HEK293T (cell line): ENCODE measurements at regions not wholly inside any gene's neighbourhood (a gene's known extent, or its start where the extent isn't known, plus 50 kb on each side); places are given as distances from the start of the nearest gene placed in this dataset.

Source experiments
- CTCF ChIA-PET: fragments of 350-600 bp; formaldehyde crosslinking; extraction: SDS; loops from one replicate; lab custom pipeline; 2021; ENCODE audit warnings: antibody characterized with exemption, inconsistent platforms; lab: Yijun Ruan, JAX
- POLR2A ChIA-PET: fragments of 350-600 bp; formaldehyde crosslinking; extraction: SDS; loops from one replicate; lab custom pipeline; 2020; ENCODE audit warnings: antibody characterized with exemption, inconsistent platforms; lab: Yijun Ruan, JAX
- DNase-seq: peaks from one replicate; pipeline ENCODE4 v3.0.0; 2012; ENCODE audit warnings: mixed read lengths; ENCODE audit errors: extremely low spot score
- ARNT ChIP-seq: fragments of 450-650 bp; IDR thresholded peaks from 2 replicates; pipeline ENCODE4 v1.6.1; 2017; ENCODE audit warnings: mild to moderate bottlenecking
- BHLHE40 ChIP-seq: fragments of 450-650 bp; IDR thresholded peaks from 2 replicates; pipeline ENCODE4 v1.6.1; 2016; ENCODE audit warnings: mild to moderate bottlenecking, moderate library complexity, borderline replicate concordance
- CTBP1 ChIP-seq: fragments of 450-650 bp; IDR thresholded peaks from 2 replicates; pipeline ENCODE4 v1.6.1; 2016; ENCODE audit warnings: borderline replicate concordance
- ELF4 ChIP-seq: fragments of 450-650 bp; IDR thresholded peaks from 2 replicates; pipeline ENCODE4 v1.6.1; 2017; ENCODE audit warnings: antibody characterized with exemption
- FOXA1 ChIP-seq: fragments of 450-650 bp; IDR thresholded peaks from 2 replicates; pipeline ENCODE4 v1.6.1; 2016; ENCODE audit warnings: mild to moderate bottlenecking
- FOXK2 ChIP-seq: fragments of 450-650 bp; IDR thresholded peaks from 2 replicates; pipeline ENCODE4 v1.6.1; 2016; ENCODE audit warnings: mild to moderate bottlenecking
- FOXM1 ChIP-seq: fragments of 450-650 bp; IDR thresholded peaks from 2 replicates; pipeline ENCODE4 v1.6.1; 2017; ENCODE audit warnings: mild to moderate bottlenecking, borderline replicate concordance
- HDGF ChIP-seq: fragments of 450-650 bp; IDR thresholded peaks from 2 replicates; pipeline ENCODE4 v1.6.1; 2017; ENCODE audit warnings: antibody characterized with exemption, borderline replicate concordance
- L3MBTL2 ChIP-seq: fragments of 450-650 bp; conservative IDR thresholded peaks from 2 replicates; pipeline ENCODE4 v1.6.1; 2016; ENCODE audit warnings: mild to moderate bottlenecking
- LEF1 ChIP-seq: fragments of 450-650 bp; IDR thresholded peaks from 2 replicates; pipeline ENCODE4 v1.6.1; 2017; ENCODE audit warnings: mild to moderate bottlenecking, borderline replicate concordance
- NFRKB ChIP-seq: fragments of 450-650 bp; IDR thresholded peaks from 2 replicates; pipeline ENCODE4 v1.6.1; 2016; ENCODE audit warnings: mild to moderate bottlenecking, moderate library complexity
- SP1 ChIP-seq: fragments of 450-650 bp; IDR thresholded peaks from 2 replicates; pipeline ENCODE4 v1.6.1; 2017
- SUZ12 ChIP-seq: fragments of 450-650 bp; IDR thresholded peaks from 2 replicates; pipeline ENCODE4 v1.6.1; 2016; ENCODE audit warnings: mild to moderate bottlenecking
- TARDBP ChIP-seq: fragments of 450-650 bp; IDR thresholded peaks from 2 replicates; pipeline ENCODE4 v1.6.1; 2016
- ZNF384 ChIP-seq: fragments of 450-650 bp; IDR thresholded peaks from 2 replicates; pipeline ENCODE4 v1.6.1; 2016
- TF ChIP-seq, protein P1 (sequence below): fragments of 450-650 bp; IDR thresholded peaks from 2 replicates; pipeline ENCODE4 v1.6.1; 2016

DNA sequence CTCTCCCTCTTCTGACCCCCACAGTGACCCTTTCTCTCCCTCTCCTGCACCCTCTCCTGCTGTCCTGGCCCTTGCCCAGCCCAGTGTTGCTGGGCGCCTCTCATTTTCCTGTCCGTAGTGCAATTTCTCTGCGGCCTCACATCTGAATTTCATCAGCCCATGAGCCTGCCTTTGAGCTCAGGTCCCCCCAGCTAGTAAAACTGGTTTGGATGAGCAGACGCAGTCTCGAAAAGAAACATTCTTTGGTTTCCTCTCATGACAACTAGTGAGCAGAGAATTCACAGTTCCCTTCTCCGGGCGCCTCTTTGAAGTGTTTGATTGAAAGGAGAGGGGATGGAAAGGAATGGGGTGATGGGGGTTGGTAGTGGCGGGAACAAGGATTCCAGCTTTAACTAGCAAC lies 126.0 kb upstream of the CADM1 start:
- TF ChIP-seq L3MBTL2: no peak
- no peak for TF ChIP-seq NFRKB
- no peak for TF ChIP-seq FOXA1
- no peak for TF ChIP-seq BHLHE40
- no peak for TF ChIP-seq ARNT
- TF ChIP-seq ZNF384: no peak
- no peak for TF ChIP-seq SUZ12
- no peak for TF ChIP-seq FOXK2
- TF ChIP-seq LEF1: no peak
- TF ChIP-seq TARDBP: no peak
- no peak for TF ChIP-seq ELF4
- no peak for TF ChIP-seq HDGF
- TF ChIP-seq SP1: no peak
- TF ChIP-seq, protein P1, sequence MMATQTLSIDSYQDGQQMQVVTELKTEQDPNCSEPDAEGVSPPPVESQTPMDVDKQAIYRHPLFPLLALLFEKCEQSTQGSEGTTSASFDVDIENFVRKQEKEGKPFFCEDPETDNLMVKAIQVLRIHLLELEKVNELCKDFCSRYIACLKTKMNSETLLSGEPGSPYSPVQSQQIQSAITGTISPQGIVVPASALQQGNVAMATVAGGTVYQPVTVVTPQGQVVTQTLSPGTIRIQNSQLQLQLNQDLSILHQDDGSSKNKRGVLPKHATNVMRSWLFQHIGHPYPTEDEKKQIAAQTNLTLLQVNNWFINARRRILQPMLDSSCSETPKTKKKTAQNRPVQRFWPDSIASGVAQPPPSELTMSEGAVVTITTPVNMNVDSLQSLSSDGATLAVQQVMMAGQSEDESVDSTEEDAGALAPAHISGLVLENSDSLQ: no peak
- no peak for TF ChIP-seq CTBP1
- no peak for TF ChIP-seq FOXM1
- POLR2A ChIA-PET: no interaction called here
- no peak for DNase-seq
- CTCF ChIA-PET: no interaction called here

GRCh38 chr11:115629456-115630015 lies 125.3 kb upstream of the CADM1 start:
- TF ChIP-seq BHLHE40: no peak
- TF ChIP-seq HDGF: no peak
- TF ChIP-seq, protein P1: no peak
- no peak for TF ChIP-seq NFRKB
- no peak for TF ChIP-seq TARDBP
- no peak for TF ChIP-seq L3MBTL2
- POLR2A ChIA-PET: no interaction called here
- DNase-seq: no peak
- CTCF ChIA-PET: no interaction called here

GRCh38 chr11:115627666-115628460 lies 123.6 kb upstream of the CADM1 start:
- no peak for DNase-seq
- CTCF ChIA-PET: no interaction called here
- POLR2A ChIA-PET: no interaction called here
- TF ChIP-seq FOXM1 (no peak), FOXK2 (no peak), ZNF384 (no peak), HDGF (no peak), SUZ12 (no peak), SP1 (no peak), L3MBTL2 (no peak), TARDBP (no peak), ARNT (no peak), ELF4 (no peak), NFRKB (no peak), CTBP1 (no peak)
- TF ChIP-seq, protein P1: no peak

GRCh38 chr11:115627071-115627470 lies 122.9 kb upstream of the CADM1 start:
- ChIA-PET CTCF (no interaction called here), POLR2A (no interaction called here)
- no peak for DNase-seq
- TF ChIP-seq CTBP1: no peak
- no peak for TF ChIP-seq HDGF
- no peak for TF ChIP-seq NFRKB
- TF ChIP-seq FOXM1: no peak
- no peak for TF ChIP-seq L3MBTL2
- TF ChIP-seq LEF1: no peak
- no peak for TF ChIP-seq FOXA1

DNA sequence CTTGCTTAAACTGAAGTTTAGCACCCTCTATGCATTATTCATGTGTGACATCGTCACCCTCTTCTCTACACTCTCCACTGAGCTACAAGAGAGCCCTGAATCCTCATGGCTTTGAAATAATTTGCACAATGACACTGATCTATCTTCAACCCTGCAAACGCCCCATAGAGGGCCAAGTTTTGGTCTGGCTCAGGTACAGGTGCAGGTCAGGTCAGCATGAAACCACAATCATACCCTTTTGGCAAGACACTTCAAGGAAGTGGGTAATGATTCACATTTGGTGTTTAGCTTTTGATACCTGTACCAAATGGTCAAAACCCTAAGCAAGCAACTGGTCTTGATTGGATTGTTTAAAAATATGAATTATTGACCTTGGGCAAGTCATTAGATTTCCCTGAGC lies 122.2 kb upstream of the CADM1 start:
- DNase-seq: no peak

More for the DNA sequence above, 122.2 kb upstream of the CADM1 start:
- ChIA-PET POLR2A (no interaction called here), CTCF (no interaction called here)
- TF ChIP-seq HDGF (no peak), LEF1 (no peak), ARNT (no peak), FOXM1 (no peak), ELF4 (no peak), L3MBTL2 (no peak), CTBP1 (no peak), BHLHE40 (no peak)
- TF ChIP-seq, protein P1: no peak
